GM23338 (cell line): ENCODE measurements at regions not wholly inside any gene's neighbourhood (a gene's known extent, or its start where the extent isn't known, plus 50 kb on each side); places are given as distances from the start of the nearest gene placed in this dataset.

Source experiments
- ATAC-seq: fragments of 200-7000 bp; cut with Tn5 transposase; 3 replicates; pipeline ENCODE4 v1.9.1; 2020
- DNase-seq: peaks from one replicate; pipeline ENCODE4 v3.0.0-alpha.2; 2015; ENCODE audit warnings: low spot score
- H2AFZ ChIP-seq: fragments of 200-600 bp; sonication (generic); 2 replicates; pipeline ENCODE4 v1.8.0; 2016; ENCODE audit warnings: antibody characterized with exemption, mild to moderate bottlenecking, moderate library complexity
- H3F3A ChIP-seq: fragments of 200-600 bp; sonication (generic); replicated peaks from 2 replicates; pipeline ENCODE4 v1.8.0; 2017; ENCODE audit warnings: antibody characterized with exemption, mixed run types, low read depth
- H3K27ac ChIP-seq: fragments of 200-600 bp; sonication (generic); 2 replicates; pipeline ENCODE4 v1.6.1; 2016; ENCODE audit warnings: low read depth
- H3K27me3 ChIP-seq: fragments of 200-600 bp; sonication (generic); 2 replicates; pipeline ENCODE4 v1.8.0; 2016; ENCODE audit warnings: mild to moderate bottlenecking, mixed run types, moderate library complexity; ENCODE audit not compliant: insufficient read depth
- H3K36me3 ChIP-seq: fragments of 200-600 bp; sonication (generic); 2 replicates; pipeline ENCODE4 v1.8.0; 2016; ENCODE audit warnings: mild to moderate bottlenecking; ENCODE audit not compliant: insufficient read depth
- H3K4me1 ChIP-seq: fragments of 200-600 bp; sonication (generic); 2 replicates; pipeline ENCODE4 v1.8.0; 2016; ENCODE audit warnings: mild to moderate bottlenecking, moderate library complexity; ENCODE audit not compliant: insufficient read depth
- H3K4me2 ChIP-seq: fragments of 200-600 bp; sonication (generic); 2 replicates; pipeline ENCODE4 v1.7.1; 2017; ENCODE audit warnings: mixed run types
- H3K4me3 ChIP-seq: fragments of 200-600 bp; sonication (generic); 2 replicates; pipeline ENCODE4 v1.6.1; 2016; ENCODE audit warnings: mixed run types
- H3K79me2 ChIP-seq: fragments of 200-600 bp; sonication (generic); replicated peaks from 2 replicates; pipeline ENCODE4 v1.8.0; 2017; ENCODE audit warnings: mild to moderate bottlenecking; ENCODE audit not compliant: insufficient read depth
- H3K9me2 ChIP-seq: fragments of 200-600 bp; sonication (generic); 2 replicates; pipeline ENCODE4 v1.8.0; 2017; ENCODE audit not compliant: insufficient read depth
- H4K20me1 ChIP-seq: fragments of 200-600 bp; sonication (generic); replicated peaks from 2 replicates; pipeline ENCODE4 v1.8.0; 2017; ENCODE audit warnings: mild to moderate bottlenecking; ENCODE audit not compliant: insufficient read depth
- H3K27ac Mint-ChIP-seq: 2 replicates; pipeline ENCODE4 v1.8.0; 2020; ENCODE audit warnings: inconsistent platforms, mild to moderate bottlenecking, moderate library complexity, mixed read lengths
- H3K27me3 Mint-ChIP-seq: 3 replicates; pipeline ENCODE4 v1.8.0; 2022; ENCODE audit warnings: low read depth, mild to moderate bottlenecking, moderate library complexity, mixed read lengths, inconsistent platforms; ENCODE audit not compliant: insufficient read depth, poor library complexity
- H3K36me3 Mint-ChIP-seq: 3 replicates; pipeline ENCODE4 v1.8.0; 2021; ENCODE audit warnings: low read depth, mild to moderate bottlenecking, inconsistent platforms, moderate library complexity, mixed read lengths
- H3K4me1 Mint-ChIP-seq: 3 replicates; pipeline ENCODE4 v1.8.0; 2020; ENCODE audit warnings: mild to moderate bottlenecking, inconsistent platforms, mixed read lengths
- H3K4me3 Mint-ChIP-seq: 3 replicates; pipeline ENCODE4 v1.8.0; 2021; ENCODE audit warnings: moderate library complexity, mild to moderate bottlenecking, inconsistent platforms, mixed read lengths
- H3K9me3 Mint-ChIP-seq: 3 replicates; pipeline ENCODE4 v1.8.0; 2020; ENCODE audit warnings: moderate library complexity, mild to moderate bottlenecking, inconsistent platforms, mixed read lengths
- CREB1 ChIP-seq: fragments of 250-450 bp; sonication (Bioruptor Pico); IDR thresholded peaks from 2 replicates; pipeline ENCODE4 v1.5.0; 2020; ENCODE audit warnings: low read depth, mild to moderate bottlenecking, moderate library complexity
- CTCF ChIP-seq, 2 experiments: fragments of 200-600 bp in 1 of 2; sonication (generic) in 1 of 2; conservative IDR thresholded peaks; 2 replicates each; pipeline versions ENCODE4 v1.5.1 to v1.6.1; 2016 to 2017; ENCODE audit warnings: antibody characterized with exemption in 2 of 2, low read depth in 2 of 2, mild to moderate bottlenecking in 2 of 2, moderate library complexity in 1 of 2
- EZH2 ChIP-seq: fragments of 200-600 bp; sonication (generic); IDR thresholded peaks from one replicate; pipeline ENCODE4 v1.8.0; 2017; ENCODE audit warnings: antibody characterized with exemption, mild to moderate bottlenecking, low read depth; ENCODE audit not compliant: unreplicated experiment
- EZH2phosphoT487 ChIP-seq: fragments of 200-600 bp; sonication (generic); IDR thresholded peaks from one replicate; pipeline ENCODE4 v1.8.1; 2018; ENCODE audit warnings: antibody characterized with exemption; ENCODE audit not compliant: unreplicated experiment
- JUNB ChIP-seq: IDR thresholded peaks from one replicate; pipeline ENCODE4 v1.6.1; 2016; ENCODE audit warnings: antibody characterized with exemption; ENCODE audit not compliant: unreplicated experiment
- ZNF331 ChIP-seq: fragments of 250-450 bp; sonication (Bioruptor Pico); IDR thresholded peaks from 2 replicates; pipeline ENCODE4 v1.5.0; 2020; ENCODE audit warnings: low read depth, mild to moderate bottlenecking, moderate library complexity
- ZNF462 ChIP-seq: fragments of 250-450 bp; sonication (Bioruptor Pico); IDR thresholded peaks from 2 replicates; pipeline ENCODE4 v1.5.0; 2020; ENCODE audit warnings: mild to moderate bottlenecking, moderate library complexity
- TF ChIP-seq, protein P1 (sequence below): IDR thresholded peaks from 2 replicates; pipeline ENCODE4 v1.6.1; 2016; ENCODE audit warnings: antibody characterized with exemption
- TF ChIP-seq, protein P2 (sequence below): IDR thresholded peaks from one replicate; pipeline ENCODE4 v1.6.1; 2018; ENCODE audit warnings: antibody characterized with exemption; ENCODE audit not compliant: unreplicated experiment

DNA sequence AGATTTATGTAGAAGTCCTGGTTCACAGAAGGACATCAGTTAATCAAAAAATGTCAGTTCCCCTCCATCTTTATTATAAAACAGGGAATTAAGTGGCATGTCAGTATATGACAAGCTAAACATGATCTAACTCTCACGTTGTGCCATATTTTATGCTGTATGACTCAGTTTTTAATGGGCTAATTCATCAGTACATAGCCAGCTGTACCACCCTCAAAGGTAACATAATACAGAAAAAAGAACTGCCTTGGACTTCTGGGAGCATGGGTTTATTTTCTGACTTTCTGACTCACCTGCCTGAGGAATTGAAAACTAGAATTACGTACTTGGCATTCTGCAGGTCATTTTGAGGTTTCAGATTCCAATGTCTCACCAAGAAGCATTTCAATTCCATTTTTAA lies 135.7 kb downstream of the CMPK2 start (continued):
- TF ChIP-seq ZNF462 = no peak
- no peak for TF ChIP-seq EZH2
- TF ChIP-seq ZNF331 (CRISPR knock-in tag) = no peak
- TF ChIP-seq JUNB = no peak
- no peak for TF ChIP-seq CTCF (conservative IDR thresholded peaks at IDR 0.05; ENCODE audit: low read depth in 2 of 2)
- no peak for TF ChIP-seq EZH2phosphoT487

DNA sequence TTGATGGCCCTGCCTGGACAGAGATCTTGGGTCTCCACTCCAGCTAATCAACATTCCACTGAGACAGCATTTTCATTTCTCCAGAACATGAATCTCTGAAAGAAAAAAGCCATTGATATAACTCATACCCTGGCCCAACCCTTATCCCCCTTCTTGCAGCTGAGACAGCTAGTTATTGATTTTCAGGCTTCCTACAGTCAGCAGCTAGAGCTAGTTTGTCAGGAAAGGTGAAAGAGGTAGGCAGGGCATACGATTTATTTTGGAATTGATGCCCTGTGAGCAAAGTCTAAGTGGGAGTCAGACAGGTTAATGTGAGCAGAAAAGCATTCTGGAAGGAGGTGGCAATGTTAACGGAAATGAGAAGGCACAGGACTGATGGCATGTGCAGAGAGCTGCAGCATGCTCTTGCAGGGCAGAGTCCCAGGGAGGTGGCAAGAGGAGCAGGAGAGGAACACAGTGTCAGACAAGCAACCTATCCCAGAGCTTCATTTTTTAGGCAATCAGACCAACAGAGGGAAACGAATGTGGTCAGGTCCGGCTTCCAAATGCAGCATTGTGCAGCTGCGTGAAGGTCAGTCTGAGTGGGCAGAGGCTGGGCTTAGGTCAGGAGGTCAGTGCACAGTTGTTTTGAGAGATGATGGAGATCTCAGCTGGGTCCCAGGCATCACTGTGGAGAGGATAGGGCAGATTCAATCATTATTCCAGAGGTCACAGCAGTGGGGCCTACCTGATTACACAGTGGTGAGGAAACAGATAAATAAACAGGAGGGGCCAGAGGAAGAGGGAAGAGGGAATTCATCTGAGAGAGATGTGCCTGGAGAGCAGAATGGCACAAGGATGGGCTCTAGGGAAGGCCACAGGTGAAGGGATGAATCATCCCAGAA lies 134.8 kb downstream of the CMPK2 start:
- Mint-ChIP-seq H3K4me1 (no peaks in the 10 kb centered on the region), H3K36me3 (peaks cover 15% of the 10 kb centered on the region; the same call in 1 of the 3 replicates), H3K27me3 (peaks cover 5% of the 10 kb centered on the region), H3K4me3 (no peak overlapping the region), H3K27ac (no peak overlapping the region), H3K9me3 (peaks cover 62% of the 10 kb centered on the region)
- H3K4me1 ChIP-seq = no peaks in the 10 kb centered on the region
- DNase-seq (no peak), ATAC-seq (no peak)
- no peaks in the 10 kb centered on the region for H3F3A ChIP-seq
- H3K36me3 ChIP-seq = no peaks in the 10 kb centered on the region
- H4K20me1 ChIP-seq = no peaks in the 10 kb centered on the region
- no peak overlapping the region for H3K27ac ChIP-seq
- H3K9me2 ChIP-seq = no peaks in the 10 kb centered on the region
- no peaks in the 10 kb centered on the region for H3K79me2 ChIP-seq
- H3K4me3 ChIP-seq = no peak overlapping the region
- no peaks in the 10 kb centered on the region for H3K27me3 ChIP-seq
- H2AFZ ChIP-seq = no peak overlapping the region
- no peak overlapping the region for H3K4me2 ChIP-seq
- TF ChIP-seq, protein P1, sequence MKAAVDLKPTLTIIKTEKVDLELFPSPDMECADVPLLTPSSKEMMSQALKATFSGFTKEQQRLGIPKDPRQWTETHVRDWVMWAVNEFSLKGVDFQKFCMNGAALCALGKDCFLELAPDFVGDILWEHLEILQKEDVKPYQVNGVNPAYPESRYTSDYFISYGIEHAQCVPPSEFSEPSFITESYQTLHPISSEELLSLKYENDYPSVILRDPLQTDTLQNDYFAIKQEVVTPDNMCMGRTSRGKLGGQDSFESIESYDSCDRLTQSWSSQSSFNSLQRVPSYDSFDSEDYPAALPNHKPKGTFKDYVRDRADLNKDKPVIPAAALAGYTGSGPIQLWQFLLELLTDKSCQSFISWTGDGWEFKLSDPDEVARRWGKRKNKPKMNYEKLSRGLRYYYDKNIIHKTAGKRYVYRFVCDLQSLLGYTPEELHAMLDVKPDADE = no peak
- TF ChIP-seq, protein P2, sequence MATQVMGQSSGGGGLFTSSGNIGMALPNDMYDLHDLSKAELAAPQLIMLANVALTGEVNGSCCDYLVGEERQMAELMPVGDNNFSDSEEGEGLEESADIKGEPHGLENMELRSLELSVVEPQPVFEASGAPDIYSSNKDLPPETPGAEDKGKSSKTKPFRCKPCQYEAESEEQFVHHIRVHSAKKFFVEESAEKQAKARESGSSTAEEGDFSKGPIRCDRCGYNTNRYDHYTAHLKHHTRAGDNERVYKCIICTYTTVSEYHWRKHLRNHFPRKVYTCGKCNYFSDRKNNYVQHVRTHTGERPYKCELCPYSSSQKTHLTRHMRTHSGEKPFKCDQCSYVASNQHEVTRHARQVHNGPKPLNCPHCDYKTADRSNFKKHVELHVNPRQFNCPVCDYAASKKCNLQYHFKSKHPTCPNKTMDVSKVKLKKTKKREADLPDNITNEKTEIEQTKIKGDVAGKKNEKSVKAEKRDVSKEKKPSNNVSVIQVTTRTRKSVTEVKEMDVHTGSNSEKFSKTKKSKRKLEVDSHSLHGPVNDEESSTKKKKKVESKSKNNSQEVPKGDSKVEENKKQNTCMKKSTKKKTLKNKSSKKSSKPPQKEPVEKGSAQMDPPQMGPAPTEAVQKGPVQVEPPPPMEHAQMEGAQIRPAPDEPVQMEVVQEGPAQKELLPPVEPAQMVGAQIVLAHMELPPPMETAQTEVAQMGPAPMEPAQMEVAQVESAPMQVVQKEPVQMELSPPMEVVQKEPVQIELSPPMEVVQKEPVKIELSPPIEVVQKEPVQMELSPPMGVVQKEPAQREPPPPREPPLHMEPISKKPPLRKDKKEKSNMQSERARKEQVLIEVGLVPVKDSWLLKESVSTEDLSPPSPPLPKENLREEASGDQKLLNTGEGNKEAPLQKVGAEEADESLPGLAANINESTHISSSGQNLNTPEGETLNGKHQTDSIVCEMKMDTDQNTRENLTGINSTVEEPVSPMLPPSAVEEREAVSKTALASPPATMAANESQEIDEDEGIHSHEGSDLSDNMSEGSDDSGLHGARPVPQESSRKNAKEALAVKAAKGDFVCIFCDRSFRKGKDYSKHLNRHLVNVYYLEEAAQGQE = no peak
- no peak for TF ChIP-seq CREB1
- TF ChIP-seq EZH2 = no peak
